HEK293 (cell line): ENCODE measurements at regions not wholly inside any gene's neighbourhood (a gene's known extent, or its start where the extent isn't known, plus 50 kb on each side); places are given as distances from the start of the nearest gene placed in this dataset.
"Not testable (repeated sequence)": the region's sequence is repeated elsewhere in the genome, so short reads cannot be mapped to it uniquely, and the experiment has no call there.

Experiments
- CTCF ChIA-PET: fragments of 350-600 bp; formaldehyde crosslinking; extraction: SDS; loops from one replicate; lab custom pipeline; 2021; ENCODE audit warnings: antibody characterized with exemption; lab: Yijun Ruan, JAX
- POLR2A ChIA-PET: fragments of 300-600 bp; formaldehyde crosslinking; extraction: SDS; loops from one replicate; lab custom pipeline; 2020; ENCODE audit warnings: antibody characterized with exemption, inconsistent platforms; lab: Yijun Ruan, JAX
- H3K27ac ChIP-seq: fragments of 200-500 bp; sonication (Bioruptor generic); 2 replicates; pipeline ENCODE4 v1.5.1; 2014; ENCODE audit warnings: low read depth, low read length, control low read depth, inconsistent platforms; ENCODE audit errors: extremely low read depth
- H3K36me3 ChIP-seq, 2 experiments: fragments of 200-500 bp in 1 of 2; sonication (Bioruptor generic) in 1 of 2; 1 replicate in 1 of 2; 2 replicates in 1 of 2; pipeline ENCODE4 v1.5.1; 2014 to 2017; ENCODE audit warnings: inconsistent platforms in 2 of 2, low read length in 2 of 2; ENCODE audit not compliant: control insufficient read depth in 2 of 2, insufficient read depth in 1 of 2
- H3K4me1 ChIP-seq: fragments of 200-500 bp; sonication (Bioruptor generic); 2 replicates; pipeline ENCODE4 v1.5.1; 2014; ENCODE audit warnings: mild to moderate bottlenecking, low read length, inconsistent platforms; ENCODE audit not compliant: control insufficient read depth, insufficient read depth
- H3K4me3 ChIP-seq: 2 replicates; pipeline ENCODE4 v1.5.1; 2011; ENCODE audit warnings: low read depth, mild to moderate bottlenecking, control low read depth, low read length, moderate library complexity
- H3K9me3 ChIP-seq: fragments of 200-500 bp; sonication (Bioruptor generic); 2 replicates; pipeline ENCODE4 v1.5.1; 2014; ENCODE audit warnings: low read depth, low read length, inconsistent platforms; ENCODE audit not compliant: control insufficient read depth, insufficient read depth
- GLI4 ChIP-seq: fragments of 450-650 bp; formaldehyde crosslinking; IDR thresholded peaks from 2 replicates; pipeline ENCODE4 v1.5.1; 2016; ENCODE audit warnings: missing biosample characterization, missing genetic modification characterization
- HOXC10 ChIP-seq: sonication (generic); formaldehyde crosslinking; IDR thresholded peaks from 2 replicates; pipeline ENCODE4 v1.8.1; 2023; ENCODE audit warnings: mild to moderate bottlenecking, missing genetic modification reagents
- OVOL3 ChIP-seq: fragments of 450-650 bp; formaldehyde crosslinking; IDR thresholded peaks from 2 replicates; pipeline ENCODE4 v1.5.1; 2016; ENCODE audit warnings: missing biosample characterization, missing genetic modification characterization
- ZNF48 ChIP-seq: fragments of 450-650 bp; formaldehyde crosslinking; IDR thresholded peaks from 2 replicates; pipeline ENCODE4 v1.5.1; 2016; ENCODE audit warnings: missing biosample characterization, missing genetic modification characterization
- ZNF529 ChIP-seq: fragments of 450-650 bp; formaldehyde crosslinking; IDR thresholded peaks from 2 replicates; pipeline ENCODE4 v1.5.1; 2017; ENCODE audit warnings: missing genetic modification characterization, missing biosample characterization; ENCODE audit not compliant: insufficient replicate concordance
- ZNF549 ChIP-seq: fragments of 450-650 bp; IDR thresholded peaks from 2 replicates; pipeline ENCODE4 v1.5.1; 2018; ENCODE audit warnings: missing biosample characterization, missing genetic modification characterization, mild to moderate bottlenecking, inconsistent platforms, moderate library complexity
- ZNF558 ChIP-seq: fragments of 450-650 bp; formaldehyde crosslinking; IDR thresholded peaks from 2 replicates; pipeline ENCODE4 v1.5.1; 2016; ENCODE audit warnings: missing biosample characterization, missing genetic modification characterization
- ZNF596 ChIP-seq: fragments of 450-650 bp; IDR thresholded peaks from 2 replicates; pipeline ENCODE4 v1.5.0; 2018; ENCODE audit warnings: missing biosample characterization, mild to moderate bottlenecking, missing genetic modification characterization, moderate library complexity
- ZNF654 ChIP-seq: fragments of 450-650 bp; formaldehyde crosslinking; IDR thresholded peaks from 2 replicates; pipeline ENCODE4 v1.5.1; 2016; ENCODE audit warnings: low read depth, missing biosample characterization, missing genetic modification characterization
- ZNF658 ChIP-seq: fragments of 450-650 bp; formaldehyde crosslinking; IDR thresholded peaks from 2 replicates; pipeline ENCODE4; 2016; ENCODE audit warnings: missing biosample characterization, missing genetic modification characterization
- ZSCAN30 ChIP-seq: fragments of 450-650 bp; IDR thresholded peaks from 2 replicates; pipeline ENCODE4 v1.5.1; 2018; ENCODE audit warnings: missing biosample characterization, mild to moderate bottlenecking, missing genetic modification characterization, moderate library complexity
- ZXDB ChIP-seq: fragments of 450-650 bp; formaldehyde crosslinking; IDR thresholded peaks from 2 replicates; pipeline ENCODE4 v1.5.1; 2016; ENCODE audit warnings: missing biosample characterization, missing genetic modification characterization
- TF ChIP-seq, protein P1 (sequence below): fragments of 450-650 bp; formaldehyde crosslinking; IDR thresholded peaks from 2 replicates; pipeline ENCODE4 v1.5.1; 2016; ENCODE audit warnings: missing biosample characterization, missing genetic modification characterization, low read depth
- TF ChIP-seq, protein P2 (sequence below): fragments of 450-650 bp; formaldehyde crosslinking; IDR thresholded peaks from 2 replicates; pipeline ENCODE4 v1.5.1; 2016; ENCODE audit warnings: missing biosample characterization, missing genetic modification characterization, borderline replicate concordance
- TF ChIP-seq, protein P3 (sequence below): fragments of 450-650 bp; formaldehyde crosslinking; IDR thresholded peaks from 2 replicates; pipeline ENCODE4 v1.5.1; 2016; ENCODE audit warnings: missing biosample characterization, missing genetic modification characterization
- TF ChIP-seq, protein P4 (sequence below): fragments of 450-650 bp; formaldehyde crosslinking; IDR thresholded peaks from 2 replicates; pipeline ENCODE4 v1.5.1; 2016; ENCODE audit warnings: missing biosample characterization, missing genetic modification characterization

DNA sequence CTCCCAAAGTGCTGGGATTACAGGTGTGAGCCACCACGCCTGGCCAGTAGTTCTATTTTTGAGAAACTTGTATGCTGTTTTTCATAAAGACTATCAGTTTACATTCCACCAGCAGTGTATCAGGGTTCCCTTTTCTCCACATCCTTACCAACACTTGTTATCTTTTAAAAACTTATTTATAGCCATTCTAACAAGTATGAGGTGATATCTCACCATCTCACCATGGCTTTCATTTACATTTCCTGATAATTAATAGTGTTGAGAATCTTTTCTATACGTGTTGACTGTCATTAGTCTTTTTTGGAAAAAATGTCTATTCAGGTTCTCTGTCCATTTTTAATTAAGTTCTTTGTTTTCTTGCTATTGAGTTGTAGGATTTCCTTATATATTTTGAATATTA is 416.1 kb downstream of the NEBL start:
- H3K4me3 ChIP-seq = no peak overlapping the region
- H3K27ac ChIP-seq = no peak overlapping the region
- TF ChIP-seq ZNF529 (tag by site-specific recombination) (no peak), ZNF558 (tag by site-specific recombination) (no peak), ZSCAN30 (tag by site-specific recombination) (no peak), HOXC10 (CRISPR knock-in tag) (no peak), ZNF549 (tag by site-specific recombination) (no peak), GLI4 (tag by site-specific recombination) (no peak), OVOL3 (tag by site-specific recombination) (no peak), ZNF48 (tag by site-specific recombination) (no peak), ZNF658 (tag by site-specific recombination) (no peak), ZNF654 (tag by site-specific recombination) (no peak), ZNF596 (no peak), ZXDB (tag by site-specific recombination) (no peak)
- TF ChIP-seq, protein P1, sequence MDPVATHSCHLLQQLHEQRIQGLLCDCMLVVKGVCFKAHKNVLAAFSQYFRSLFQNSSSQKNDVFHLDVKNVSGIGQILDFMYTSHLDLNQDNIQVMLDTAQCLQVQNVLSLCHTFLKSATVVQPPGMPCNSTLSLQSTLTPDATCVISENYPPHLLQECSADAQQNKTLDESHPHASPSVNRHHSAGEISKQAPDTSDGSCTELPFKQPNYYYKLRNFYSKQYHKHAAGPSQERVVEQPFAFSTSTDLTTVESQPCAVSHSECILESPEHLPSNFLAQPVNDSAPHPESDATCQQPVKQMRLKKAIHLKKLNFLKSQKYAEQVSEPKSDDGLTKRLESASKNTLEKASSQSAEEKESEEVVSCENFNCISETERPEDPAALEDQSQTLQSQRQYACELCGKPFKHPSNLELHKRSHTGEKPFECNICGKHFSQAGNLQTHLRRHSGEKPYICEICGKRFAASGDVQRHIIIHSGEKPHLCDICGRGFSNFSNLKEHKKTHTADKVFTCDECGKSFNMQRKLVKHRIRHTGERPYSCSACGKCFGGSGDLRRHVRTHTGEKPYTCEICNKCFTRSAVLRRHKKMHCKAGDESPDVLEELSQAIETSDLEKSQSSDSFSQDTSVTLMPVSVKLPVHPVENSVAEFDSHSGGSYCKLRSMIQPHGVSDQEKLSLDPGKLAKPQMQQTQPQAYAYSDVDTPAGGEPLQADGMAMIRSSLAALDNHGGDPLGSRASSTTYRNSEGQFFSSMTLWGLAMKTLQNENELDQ (tag by site-specific recombination) = no peak
- TF ChIP-seq, protein P2, sequence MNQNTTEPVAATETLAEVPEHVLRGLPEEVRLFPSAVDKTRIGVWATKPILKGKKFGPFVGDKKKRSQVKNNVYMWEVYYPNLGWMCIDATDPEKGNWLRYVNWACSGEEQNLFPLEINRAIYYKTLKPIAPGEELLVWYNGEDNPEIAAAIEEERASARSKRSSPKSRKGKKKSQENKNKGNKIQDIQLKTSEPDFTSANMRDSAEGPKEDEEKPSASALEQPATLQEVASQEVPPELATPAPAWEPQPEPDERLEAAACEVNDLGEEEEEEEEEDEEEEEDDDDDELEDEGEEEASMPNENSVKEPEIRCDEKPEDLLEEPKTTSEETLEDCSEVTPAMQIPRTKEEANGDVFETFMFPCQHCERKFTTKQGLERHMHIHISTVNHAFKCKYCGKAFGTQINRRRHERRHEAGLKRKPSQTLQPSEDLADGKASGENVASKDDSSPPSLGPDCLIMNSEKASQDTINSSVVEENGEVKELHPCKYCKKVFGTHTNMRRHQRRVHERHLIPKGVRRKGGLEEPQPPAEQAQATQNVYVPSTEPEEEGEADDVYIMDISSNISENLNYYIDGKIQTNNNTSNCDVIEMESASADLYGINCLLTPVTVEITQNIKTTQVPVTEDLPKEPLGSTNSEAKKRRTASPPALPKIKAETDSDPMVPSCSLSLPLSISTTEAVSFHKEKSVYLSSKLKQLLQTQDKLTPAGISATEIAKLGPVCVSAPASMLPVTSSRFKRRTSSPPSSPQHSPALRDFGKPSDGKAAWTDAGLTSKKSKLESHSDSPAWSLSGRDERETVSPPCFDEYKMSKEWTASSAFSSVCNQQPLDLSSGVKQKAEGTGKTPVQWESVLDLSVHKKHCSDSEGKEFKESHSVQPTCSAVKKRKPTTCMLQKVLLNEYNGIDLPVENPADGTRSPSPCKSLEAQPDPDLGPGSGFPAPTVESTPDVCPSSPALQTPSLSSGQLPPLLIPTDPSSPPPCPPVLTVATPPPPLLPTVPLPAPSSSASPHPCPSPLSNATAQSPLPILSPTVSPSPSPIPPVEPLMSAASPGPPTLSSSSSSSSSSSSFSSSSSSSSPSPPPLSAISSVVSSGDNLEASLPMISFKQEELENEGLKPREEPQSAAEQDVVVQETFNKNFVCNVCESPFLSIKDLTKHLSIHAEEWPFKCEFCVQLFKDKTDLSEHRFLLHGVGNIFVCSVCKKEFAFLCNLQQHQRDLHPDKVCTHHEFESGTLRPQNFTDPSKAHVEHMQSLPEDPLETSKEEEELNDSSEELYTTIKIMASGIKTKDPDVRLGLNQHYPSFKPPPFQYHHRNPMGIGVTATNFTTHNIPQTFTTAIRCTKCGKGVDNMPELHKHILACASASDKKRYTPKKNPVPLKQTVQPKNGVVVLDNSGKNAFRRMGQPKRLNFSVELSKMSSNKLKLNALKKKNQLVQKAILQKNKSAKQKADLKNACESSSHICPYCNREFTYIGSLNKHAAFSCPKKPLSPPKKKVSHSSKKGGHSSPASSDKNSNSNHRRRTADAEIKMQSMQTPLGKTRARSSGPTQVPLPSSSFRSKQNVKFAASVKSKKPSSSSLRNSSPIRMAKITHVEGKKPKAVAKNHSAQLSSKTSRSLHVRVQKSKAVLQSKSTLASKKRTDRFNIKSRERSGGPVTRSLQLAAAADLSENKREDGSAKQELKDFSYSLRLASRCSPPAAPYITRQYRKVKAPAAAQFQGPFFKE = no peak
- TF ChIP-seq, protein P3, sequence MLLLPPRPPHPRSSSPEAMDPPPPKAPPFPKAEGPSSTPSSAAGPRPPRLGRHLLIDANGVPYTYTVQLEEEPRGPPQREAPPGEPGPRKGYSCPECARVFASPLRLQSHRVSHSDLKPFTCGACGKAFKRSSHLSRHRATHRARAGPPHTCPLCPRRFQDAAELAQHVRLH (tag by site-specific recombination) = no peak
- TF ChIP-seq, protein P4, sequence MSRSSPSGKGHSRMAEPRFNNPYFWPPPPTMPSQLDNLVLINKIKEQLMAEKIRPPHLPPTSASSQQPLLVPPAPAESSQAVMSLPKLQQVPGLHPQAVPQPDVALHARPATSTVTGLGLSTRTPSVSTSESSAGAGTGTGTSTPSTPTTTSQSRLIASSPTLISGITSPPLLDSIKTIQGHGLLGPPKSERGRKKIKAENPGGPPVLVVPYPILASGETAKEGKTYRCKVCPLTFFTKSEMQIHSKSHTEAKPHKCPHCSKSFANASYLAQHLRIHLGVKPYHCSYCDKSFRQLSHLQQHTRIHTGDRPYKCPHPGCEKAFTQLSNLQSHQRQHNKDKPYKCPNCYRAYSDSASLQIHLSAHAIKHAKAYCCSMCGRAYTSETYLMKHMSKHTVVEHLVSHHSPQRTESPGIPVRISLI = no peak
- no peaks in the 10 kb centered on the region for H3K4me1 ChIP-seq
- H3K9me3 ChIP-seq = no peaks in the 10 kb centered on the region
- CTCF ChIA-PET = no interaction called here
- no peaks in the 10 kb centered on the region for H3K36me3 ChIP-seq
- POLR2A ChIA-PET = no interaction called here

DNA sequence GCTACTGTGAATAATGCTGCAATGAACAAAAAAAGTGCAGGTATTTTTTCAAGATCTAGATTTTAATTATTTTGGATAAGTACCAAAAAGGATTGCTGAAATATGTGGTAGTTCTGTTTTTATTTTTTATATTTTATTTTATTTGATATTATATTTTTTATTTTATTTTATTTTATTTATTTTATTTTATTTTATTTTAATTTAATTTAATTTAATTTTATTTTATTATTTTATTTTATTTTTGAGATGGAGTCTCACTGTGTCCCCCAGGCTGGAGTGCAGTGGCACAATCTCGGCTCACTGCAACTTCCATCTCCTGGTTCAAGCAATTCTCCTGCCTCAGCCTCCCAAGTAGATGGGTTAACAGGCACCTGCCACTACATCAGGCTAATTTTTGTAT is 416.5 kb downstream of the NEBL start:
- POLR2A ChIA-PET, H3K9me3 ChIP-seq, H3K4me1 ChIP-seq, H3K36me3 ChIP-seq, H3K4me3 ChIP-seq, H3K27ac ChIP-seq, CTCF ChIA-PET: not testable (repeated sequence)
